ENCODE measurements at regions not wholly inside any gene's neighbourhood (a gene's known extent, or its start where the extent isn't known, plus 50 kb on each side); places are given as distances from the start of the nearest gene placed in this dataset.
A peak's percentile ranks its signal among the peaks of the same experiment; 100 is the strongest.

- no peak for DNase-seq (ENCODE audit: low spot score)
These were observed 150.3 kb upstream of the SPRY4 start for GRCh38 chr5:142475102-142475513.

DNA sequence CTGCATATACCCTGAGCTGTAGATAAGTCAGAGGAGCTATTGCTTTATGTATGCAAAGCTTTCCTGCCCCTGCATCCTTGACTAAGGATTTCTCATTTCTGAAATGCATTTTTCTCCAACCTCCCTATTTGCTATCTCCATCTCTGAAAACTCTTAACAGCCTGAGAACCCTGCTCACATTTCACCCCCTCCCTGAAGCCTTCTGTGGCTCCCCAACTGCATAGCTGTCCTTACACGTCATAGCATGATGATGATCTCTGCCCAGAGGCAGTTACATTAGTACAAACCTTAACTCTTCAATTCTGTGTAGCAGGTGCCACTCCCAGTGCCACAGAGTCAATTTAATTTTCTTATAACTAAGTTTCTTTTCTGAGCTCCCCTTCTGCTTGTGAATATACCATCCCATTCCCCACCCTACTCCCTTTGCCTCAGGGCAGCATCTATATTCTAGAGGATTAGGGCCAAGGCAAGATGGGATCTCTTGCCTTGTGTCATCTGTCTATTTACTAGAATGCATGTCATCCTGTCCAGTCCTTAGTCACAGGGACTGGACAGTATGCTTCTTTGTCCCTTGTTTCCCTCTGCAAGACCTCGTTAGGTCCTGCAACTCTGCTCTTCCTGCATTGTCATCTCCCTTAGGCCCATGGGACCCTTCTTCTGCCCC is 149.7 kb upstream of the SPRY4 start:
- DNase-seq (ENCODE audit: low spot score), result peak; percentile 46

DNA sequence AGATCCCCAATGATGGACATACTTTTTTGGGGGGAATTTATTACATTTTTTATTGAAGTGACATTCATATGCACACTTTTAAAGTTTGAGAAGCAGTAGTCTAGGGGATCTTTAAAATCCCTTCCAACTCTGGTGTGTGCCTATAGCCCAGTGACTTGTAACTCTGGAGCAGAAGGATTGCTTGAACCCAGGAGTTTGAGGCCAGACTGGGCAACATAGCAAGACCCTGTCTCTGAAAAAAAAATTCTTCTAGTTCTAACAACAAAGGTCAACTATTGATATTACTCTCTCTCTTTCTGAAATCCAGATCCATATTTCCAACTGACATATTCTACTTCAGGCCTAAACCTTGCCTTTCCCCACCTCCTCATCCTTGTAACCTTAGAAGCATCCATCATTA is 148.2 kb upstream of the SPRY4 start:
- no peak for DNase-seq (ENCODE audit: low spot score)

GRCh38 chr5:142472306-142472951 is 147.6 kb upstream of the SPRY4 start:
- DNase-seq (ENCODE audit: low spot score), result peak; percentile 98

- DNase-seq (ENCODE audit: low spot score), result no peak
These were observed 141.6 kb upstream of the SPRY4 start for GRCh38 chr5:142466195-142466971.

DNA sequence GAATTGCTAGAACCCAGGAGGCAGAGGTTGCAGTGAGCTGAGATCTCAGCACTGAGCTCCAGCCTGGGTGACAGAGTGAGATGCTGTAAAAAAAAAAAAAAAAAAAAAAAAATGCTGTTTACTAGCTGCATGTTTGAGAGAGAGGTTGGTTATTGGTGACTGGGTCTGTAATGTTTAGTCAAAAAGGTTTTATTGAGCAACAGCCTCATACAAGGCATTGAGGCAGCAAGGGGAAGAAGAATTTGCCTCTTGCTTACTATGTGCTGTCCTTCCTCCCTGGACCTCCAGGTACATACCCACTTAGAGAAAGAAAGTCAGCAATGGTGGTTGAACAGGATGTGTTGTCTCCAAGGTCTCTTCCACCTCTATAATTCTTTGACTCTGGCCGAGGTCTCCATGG is 140.7 kb upstream of the SPRY4 start:
- DNase-seq (ENCODE audit: low spot score), result no peak

DNA sequence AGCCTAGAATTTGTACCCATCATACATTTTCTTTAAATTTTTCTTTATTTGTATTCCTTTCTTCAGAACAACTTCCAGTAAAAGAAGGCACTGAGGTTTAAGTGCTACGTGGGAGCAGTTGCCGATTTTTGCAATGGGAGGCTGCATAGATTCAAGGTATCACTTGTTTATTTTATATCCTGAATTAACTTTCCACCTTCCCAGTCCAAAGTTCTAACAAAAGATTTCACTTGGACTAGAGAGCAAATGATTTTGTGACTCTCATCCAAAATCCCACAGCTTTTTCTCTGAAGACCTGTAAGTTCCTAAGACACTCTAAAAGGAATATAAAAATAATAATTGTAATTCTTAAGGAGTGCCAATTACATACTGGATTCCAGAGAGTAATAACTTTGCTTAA is 139.1 kb upstream of the SPRY4 start:
- no peak for DNase-seq (ENCODE audit: low spot score)

- DNase-seq (ENCODE audit: low spot score), result no peak
These were observed 136.3 kb upstream of the SPRY4 start for GRCh38 chr5:142461028-142461590.

GRCh38 chr5:142459209-142459608 is 134.4 kb upstream of the SPRY4 start:
- DNase-seq (ENCODE audit: low spot score), result no peak

DNA sequence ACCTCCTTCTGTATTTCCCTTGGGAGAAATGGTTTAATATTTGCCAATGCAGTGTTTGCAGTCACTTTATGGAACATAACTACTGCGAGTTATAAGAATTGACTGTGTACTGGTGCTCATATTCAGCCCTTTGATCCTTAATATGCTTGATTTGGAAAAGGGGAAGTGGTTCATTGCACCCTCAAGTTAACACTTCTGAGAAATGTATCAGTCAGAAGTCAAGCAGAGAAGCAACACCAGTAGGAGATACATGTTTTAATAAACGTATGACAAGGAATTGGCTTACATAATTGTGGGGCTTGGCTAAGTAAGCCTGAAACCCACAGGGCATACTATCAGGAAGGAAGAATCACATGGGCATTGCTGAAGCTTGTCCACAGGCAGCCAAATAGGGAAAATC is 131.0 kb upstream of the SPRY4 start:
- DNase-seq (ENCODE audit: low spot score), result no peak

DNA sequence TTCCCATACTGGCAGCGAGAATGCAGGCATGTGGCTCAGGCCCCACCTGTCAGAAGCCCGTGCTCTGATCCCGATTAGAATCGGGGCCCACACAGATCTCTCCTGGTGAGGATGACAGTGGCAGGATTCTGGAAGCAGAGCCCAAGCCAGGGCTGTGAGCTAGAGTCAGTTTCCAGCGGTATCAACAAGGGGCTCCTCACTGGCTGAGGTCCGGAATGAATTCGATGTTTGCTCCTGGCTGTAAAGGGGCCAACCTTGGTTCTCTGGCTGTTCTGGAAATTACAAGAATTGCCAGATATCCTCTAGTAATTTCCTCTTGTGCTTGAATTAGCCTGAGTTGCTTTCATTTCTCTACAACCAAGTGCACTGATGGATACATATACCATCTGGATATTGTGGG is 129.1 kb upstream of the SPRY4 start:
- DNase-seq (ENCODE audit: low spot score), result no peak

DNA sequence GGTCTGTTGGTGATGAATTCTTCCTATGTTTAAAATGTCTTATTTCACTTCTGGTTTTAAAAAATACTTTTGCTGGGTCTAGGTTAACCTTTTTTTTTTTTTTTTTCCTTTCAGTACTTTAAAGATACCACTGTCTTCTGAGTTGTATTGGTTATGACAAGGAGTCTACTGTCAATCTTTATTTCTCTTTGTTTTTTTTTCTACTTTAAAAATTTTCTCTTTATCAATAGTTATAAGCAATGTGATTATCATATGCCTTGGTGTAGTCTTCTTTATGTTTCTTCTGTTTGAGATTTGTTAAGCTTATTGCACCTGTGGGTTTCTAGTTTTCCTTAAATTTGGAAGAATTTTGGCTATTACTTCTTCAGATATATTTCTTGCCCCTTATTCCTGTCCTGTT is 125.6 kb upstream of the SPRY4 start:
- DNase-seq (ENCODE audit: low spot score), result no peak

DNA sequence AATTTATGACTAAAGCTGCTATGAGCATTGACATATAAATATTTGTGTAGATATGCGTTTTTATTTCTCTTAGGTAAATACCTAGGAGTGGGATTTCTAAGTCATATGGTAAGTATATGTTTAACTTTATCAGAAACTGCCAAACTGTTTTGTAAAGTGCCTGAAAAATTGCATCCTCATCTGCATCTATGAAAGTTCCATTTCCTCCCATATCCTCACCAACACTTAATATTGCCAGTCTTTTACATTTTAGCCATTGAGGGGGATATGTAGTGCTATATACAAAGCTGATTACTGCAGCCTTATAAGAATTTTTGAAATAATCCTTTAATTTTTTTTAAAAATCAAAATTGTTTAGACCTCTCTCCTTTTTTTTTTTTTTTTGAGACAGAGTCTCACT is 123.1 kb upstream of the SPRY4 start:
- DNase-seq (ENCODE audit: low spot score), result no peak

- no peak for DNase-seq (ENCODE audit: low spot score)
These were observed 122.1 kb upstream of the SPRY4 start for GRCh38 chr5:142446960-142447279.

DNA sequence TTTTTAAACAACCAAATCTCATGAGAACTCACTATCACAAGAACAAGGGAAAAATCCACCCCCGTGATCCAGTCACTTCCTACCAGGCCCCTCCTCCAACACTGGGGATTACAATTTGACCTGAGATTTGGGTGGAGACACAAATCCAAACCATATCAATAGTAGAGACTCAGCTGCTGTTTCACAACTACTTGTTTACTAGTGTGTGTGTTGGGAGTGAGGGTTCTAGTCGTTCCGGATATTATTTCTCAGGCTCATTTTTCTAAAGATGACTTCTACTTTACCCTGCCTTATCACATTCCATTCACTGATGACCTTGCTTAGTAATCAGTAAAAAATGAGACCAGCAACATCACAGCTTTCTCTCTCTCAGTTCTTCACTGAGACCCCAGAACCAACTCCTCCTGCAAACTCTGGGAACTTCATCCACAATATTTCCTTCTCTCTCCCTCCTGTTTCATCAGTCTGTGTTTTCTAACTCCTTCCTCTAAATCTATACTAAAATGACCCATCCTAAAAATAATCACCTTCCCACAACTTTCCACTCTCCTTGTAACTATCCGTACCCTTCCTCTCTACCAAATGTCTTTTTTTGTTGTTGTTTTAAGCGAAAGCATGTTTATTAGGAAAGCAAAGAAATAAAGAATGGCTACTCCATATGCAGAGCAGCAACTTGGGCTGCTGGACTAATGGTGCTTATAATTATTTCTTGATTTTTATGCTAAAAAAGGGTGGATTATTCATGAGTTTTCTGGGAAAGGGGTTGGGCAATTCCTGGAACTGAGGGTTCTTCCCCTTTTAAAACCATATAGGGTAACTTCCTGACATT is 121.5 kb upstream of the SPRY4 start:
- DNase-seq (ENCODE audit: low spot score), result peak; percentile 93

DNA sequence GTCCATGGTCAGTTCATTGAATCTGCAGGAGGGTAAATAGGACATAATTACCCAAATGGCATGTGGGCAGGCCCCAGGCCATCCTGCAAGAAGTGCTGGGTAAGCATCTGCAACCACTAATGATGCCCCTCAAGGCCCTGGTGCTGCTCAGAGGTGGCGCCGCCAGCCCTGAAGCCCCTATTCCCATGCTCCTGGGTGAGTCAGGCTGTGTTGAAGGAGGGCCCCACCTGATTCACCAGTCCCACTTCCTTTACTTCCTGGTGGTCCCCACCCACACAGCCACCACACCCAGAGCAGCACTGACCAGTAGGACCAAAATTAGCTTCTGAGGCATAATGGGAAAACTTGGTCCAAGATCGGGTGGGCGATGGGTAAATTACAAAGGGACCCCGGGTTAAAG is 120.4 kb upstream of the SPRY4 start:
- DNase-seq (ENCODE audit: low spot score), result peak; percentile 87

GRCh38 chr5:142441616-142442015 is 116.8 kb upstream of the SPRY4 start:
- DNase-seq (ENCODE audit: low spot score), result no peak

- no peak for DNase-seq (ENCODE audit: low spot score)
These were observed 114.5 kb upstream of the SPRY4 start for GRCh38 chr5:142439207-142439860.

DNA sequence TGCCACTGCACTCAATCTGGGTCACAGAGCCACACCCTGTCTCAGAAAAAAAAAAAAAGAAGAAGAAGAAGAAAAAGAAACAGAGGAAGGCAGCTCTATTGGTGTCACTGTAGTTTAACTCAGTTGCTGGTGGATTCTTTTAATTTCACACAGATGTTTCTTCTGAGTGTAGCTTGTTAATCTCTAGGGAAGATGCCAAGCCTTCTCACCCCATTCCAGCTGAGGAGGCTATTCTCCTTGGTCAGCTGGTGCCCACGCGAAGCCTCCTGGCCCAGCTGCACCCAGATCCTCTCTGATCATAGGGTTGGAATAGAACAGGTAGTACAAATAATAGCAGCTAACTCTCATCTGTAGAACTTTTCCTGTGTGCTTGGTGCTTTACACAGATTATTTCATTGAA is 113.8 kb upstream of the SPRY4 start:
- no peak for DNase-seq (ENCODE audit: low spot score)

DNA sequence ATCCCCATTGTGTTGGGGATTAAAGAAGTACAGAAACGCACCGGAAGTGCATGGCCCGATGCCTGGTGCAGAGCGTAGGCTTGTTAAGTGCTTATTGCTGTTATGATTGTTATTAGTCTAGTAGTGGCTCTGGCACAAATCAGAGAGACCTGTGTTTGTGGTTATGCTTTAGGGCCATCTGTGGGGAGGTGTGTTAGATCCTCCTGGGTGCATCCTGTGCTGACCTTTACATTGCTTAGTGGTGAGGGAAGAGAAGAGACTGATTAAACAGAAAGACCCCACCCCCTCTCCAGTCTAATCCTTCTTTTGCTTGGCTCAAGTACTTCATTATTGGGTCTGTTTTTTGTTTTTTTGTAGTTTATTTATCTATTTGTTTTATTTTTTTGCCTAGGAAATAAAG is 112.7 kb upstream of the SPRY4 start:
- DNase-seq (ENCODE audit: low spot score), result no peak

DNA sequence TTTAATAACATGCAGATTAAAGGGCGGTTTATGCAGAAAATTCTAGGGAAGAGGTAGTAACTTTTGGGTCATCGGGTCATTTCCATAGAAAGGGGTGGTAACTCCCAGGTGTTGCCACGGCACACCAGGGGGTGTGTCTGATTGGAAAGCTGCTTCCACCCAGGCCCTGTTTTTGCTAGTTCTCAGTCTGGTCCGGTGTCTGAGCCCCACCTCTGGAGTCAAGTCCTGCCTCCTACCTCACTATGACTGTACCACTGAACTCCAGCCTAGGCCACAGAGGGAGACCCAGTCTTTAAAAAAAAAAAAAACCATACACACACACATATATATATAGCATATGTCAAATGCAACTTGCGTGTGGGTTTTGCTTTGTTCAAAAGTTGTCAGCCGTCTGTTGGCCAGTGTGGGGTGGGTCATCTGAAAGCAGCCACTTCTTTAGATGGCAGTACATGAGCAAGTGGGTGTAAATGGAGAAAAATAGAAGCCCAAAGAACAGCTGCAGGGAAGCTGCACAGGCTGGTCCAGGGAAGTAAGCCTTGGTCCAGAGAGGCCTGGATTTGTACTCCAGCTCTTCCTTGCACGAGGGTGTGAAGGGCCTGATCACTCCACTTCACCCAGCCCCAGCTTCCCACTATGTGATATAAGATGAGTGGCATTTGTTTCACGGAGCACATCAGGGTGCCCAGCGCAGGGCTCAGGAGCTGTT is 110.7 kb upstream of the SPRY4 start:
- DNase-seq (ENCODE audit: low spot score), result no peak
